Thoracic aorta (tissue), 2 donors: ENCODE measurements at regions not wholly inside any gene's neighbourhood (a gene's known extent, or its start where the extent isn't known, plus 50 kb on each side); places are given as distances from the start of the nearest gene placed in this dataset.

Experiments used
- ATAC-seq: fragments of 150-250 bp; one replicate; pipeline ENCODE4 v1.8.0; 2017; ENCODE audit warnings: low read depth; ENCODE audit not compliant: insufficient number of reproducible peaks, low FRiP score
- DNase-seq: peaks from one replicate; pipeline ENCODE4 v3.0.0-alpha.2; 2020; ENCODE audit warnings: low spot score
- H3K27ac ChIP-seq, 2 donors: fragments of 200-600 bp; sonication (generic); 1 replicate in 1 of 2; 2 replicates in 1 of 2; pipeline ENCODE4 v1.5.1; 2016; ENCODE audit warnings: mild to moderate bottlenecking in 2 of 2, moderate library complexity in 2 of 2
- H3K27me3 ChIP-seq: fragments of 200-600 bp; sonication (generic); replicated peaks from 2 replicates; pipeline ENCODE4 v1.6.0; 2016; ENCODE audit warnings: mild to moderate bottlenecking; ENCODE audit not compliant: insufficient read depth
- H3K36me3 ChIP-seq: fragments of 200-600 bp; sonication (generic); one replicate; pipeline ENCODE4 v1.5.1; 2016
- H3K4me1 ChIP-seq, 2 donors: fragments of 200-600 bp; sonication (generic); 1 replicate in 1 of 2; 2 replicates in 1 of 2; pipeline versions ENCODE4 v1.5.1 to v1.6.0; 2016; ENCODE audit warnings: low read depth in 2 of 2, mild to moderate bottlenecking in 1 of 2; ENCODE audit not compliant: control insufficient read depth in 1 of 2
- H3K4me3 ChIP-seq: fragments of 200-600 bp; sonication (generic); 2 replicates; pipeline ENCODE4 v1.5.1; 2016; ENCODE audit warnings: mild to moderate bottlenecking
- H3K9me3 ChIP-seq: fragments of 200-600 bp; sonication (generic); 2 replicates; pipeline ENCODE4 v1.5.1; 2016
- TF ChIP-seq, protein P1 (sequence below): fragments of 200-600 bp; sonication (generic); IDR thresholded peaks from one replicate; pipeline ENCODE4 v1.5.1; 2019; ENCODE audit warnings: antibody characterized with exemption

DNA sequence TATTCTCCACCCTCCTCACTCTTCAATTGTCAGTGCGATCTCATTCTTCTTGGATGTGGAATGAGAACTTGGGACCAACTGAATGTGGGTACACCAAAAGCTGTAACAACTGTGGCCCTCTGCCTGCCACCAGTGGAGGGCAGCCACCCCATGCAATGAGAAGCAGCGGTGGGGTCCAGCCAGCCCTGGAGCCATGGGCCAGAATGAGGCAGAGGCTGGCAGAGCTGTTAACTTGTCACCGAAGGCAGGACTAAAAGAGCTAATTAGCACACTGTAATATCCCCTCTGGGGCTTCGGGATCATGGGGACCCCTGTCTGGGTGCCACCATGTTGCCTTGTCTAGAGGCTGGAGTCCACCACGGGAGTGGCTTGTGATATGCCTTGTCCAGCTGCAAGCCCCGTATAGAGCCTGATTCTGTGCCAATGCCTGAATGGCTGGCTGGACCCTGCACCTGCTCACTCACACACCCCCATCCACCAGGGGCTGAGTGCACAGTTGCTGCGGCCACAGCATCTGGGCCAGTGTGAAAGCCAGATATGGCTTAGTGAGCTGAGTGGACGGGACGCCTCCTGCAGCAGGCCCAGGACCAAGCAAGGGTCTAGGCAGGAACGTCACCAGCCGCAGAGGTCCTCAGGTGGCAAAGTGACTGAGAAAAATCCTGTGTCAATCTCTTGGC, 680.5 kb downstream of the DSC3 start:
- Histone ChIP-seq H3K27me3 (no peaks in the 10 kb centered on the region), H3K9me3 (no peaks in the 10 kb centered on the region), H3K27ac (no peak overlapping the region), H3K36me3 (no peaks in the 10 kb centered on the region), H3K4me3 (no peak overlapping the region), H3K4me1 (no peaks in the 10 kb centered on the region)
- ATAC-seq (no peak), DNase-seq (no peak)
- TF ChIP-seq, protein P1, sequence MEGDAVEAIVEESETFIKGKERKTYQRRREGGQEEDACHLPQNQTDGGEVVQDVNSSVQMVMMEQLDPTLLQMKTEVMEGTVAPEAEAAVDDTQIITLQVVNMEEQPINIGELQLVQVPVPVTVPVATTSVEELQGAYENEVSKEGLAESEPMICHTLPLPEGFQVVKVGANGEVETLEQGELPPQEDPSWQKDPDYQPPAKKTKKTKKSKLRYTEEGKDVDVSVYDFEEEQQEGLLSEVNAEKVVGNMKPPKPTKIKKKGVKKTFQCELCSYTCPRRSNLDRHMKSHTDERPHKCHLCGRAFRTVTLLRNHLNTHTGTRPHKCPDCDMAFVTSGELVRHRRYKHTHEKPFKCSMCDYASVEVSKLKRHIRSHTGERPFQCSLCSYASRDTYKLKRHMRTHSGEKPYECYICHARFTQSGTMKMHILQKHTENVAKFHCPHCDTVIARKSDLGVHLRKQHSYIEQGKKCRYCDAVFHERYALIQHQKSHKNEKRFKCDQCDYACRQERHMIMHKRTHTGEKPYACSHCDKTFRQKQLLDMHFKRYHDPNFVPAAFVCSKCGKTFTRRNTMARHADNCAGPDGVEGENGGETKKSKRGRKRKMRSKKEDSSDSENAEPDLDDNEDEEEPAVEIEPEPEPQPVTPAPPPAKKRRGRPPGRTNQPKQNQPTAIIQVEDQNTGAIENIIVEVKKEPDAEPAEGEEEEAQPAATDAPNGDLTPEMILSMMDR, result no peak

DNA sequence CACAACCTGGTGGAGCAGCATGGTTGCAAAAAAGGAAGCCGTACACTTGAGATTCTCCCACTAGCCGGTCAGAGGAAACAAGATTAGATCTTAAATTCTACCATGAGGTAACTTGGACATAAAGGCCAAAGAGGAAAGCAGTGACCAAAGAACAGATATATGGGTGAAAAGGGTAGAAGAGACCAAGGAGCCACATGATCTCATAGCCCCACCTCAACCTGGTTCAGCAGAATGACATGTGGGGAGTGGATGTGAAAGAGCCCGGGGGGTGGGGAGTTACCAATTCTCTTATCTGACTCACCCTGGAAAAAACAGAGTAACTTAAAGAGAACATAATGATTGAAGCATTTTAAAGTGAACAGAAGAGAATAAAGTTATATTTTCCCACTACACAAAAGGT, 683.0 kb downstream of the DSC3 start:
- no peaks in the 10 kb centered on the region for H3K36me3 ChIP-seq
- TF ChIP-seq, protein P1, result no peak
- ATAC-seq, result no peak

DNA sequence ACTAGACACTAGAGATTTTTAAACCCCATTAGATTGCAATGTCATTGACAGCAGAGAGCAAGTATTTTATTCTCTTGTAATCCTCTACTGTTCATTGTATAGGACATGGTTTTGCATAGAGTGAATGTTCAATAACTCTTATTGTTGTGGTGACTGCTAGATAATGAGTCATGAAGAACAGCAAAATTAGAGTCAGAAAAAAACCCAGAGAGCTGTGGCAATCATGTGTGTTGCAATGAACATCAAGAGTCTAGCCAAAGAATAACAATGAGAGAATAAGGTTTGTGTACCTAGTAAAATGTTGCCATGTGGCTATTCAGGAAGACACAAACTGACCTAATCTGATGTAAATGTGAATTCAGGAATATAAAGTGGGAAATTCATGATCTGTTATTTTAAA, 684.0 kb downstream of the DSC3 start:
- Histone ChIP-seq H3K4me1 (no peaks in the 10 kb centered on the region), H3K4me3 (no peak overlapping the region), H3K9me3 (no peaks in the 10 kb centered on the region), H3K27me3 (no peaks in the 10 kb centered on the region), H3K27ac (no peak overlapping the region), H3K36me3 (no peaks in the 10 kb centered on the region)
- DNase-seq (no peak), ATAC-seq (no peak)
- TF ChIP-seq, protein P1, result no peak

More for the DNA sequence above, 683.0 kb downstream of the DSC3 start:
- Histone ChIP-seq H3K4me1 (no peaks in the 10 kb centered on the region), H3K9me3 (no peaks in the 10 kb centered on the region), H3K27ac (no peak overlapping the region), H3K4me3 (no peak overlapping the region), H3K27me3 (no peaks in the 10 kb centered on the region)
- DNase-seq, result no peak

DNA sequence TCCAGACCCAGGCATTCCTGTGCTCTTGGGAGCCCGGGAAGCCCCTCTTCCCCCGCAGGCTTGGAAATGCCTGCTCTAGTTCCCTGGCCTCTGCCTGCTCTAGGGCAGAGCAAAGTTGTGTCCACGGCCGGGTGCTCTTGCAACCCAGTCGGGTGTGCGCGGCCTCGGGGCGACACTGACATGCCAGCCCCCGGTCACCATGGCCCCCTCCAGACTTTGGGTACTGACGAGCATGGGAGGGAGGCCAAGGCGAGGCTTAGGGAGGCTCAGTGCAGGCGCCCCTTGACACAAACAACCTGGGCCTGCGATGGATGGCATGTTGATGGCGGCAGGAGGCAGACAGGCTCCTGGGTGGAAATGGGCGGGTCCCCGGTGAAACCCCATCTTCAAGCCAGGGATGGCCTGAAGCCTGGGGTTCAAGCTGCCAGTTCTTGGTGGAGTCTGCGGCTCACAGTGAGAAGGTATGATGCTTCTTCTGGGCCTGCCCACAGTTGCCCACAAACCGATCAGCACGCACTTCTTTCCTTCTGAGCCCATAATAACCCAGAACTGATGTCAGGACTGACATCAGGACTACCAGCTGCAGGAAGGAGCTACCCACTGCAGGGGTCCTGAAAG, 689.9 kb downstream of the DSC3 start:
- H3K27ac ChIP-seq, result no peak overlapping the region
- no peak for DNase-seq
- no peak for ATAC-seq
- no peaks in the 10 kb centered on the region for H3K36me3 ChIP-seq
- TF ChIP-seq, protein P1, result no peak
- H3K9me3 ChIP-seq, result no peaks in the 10 kb centered on the region
- H3K4me3 ChIP-seq, result no peak overlapping the region
- no peaks in the 10 kb centered on the region for H3K4me1 ChIP-seq
- no peaks in the 10 kb centered on the region for H3K27me3 ChIP-seq

DNA sequence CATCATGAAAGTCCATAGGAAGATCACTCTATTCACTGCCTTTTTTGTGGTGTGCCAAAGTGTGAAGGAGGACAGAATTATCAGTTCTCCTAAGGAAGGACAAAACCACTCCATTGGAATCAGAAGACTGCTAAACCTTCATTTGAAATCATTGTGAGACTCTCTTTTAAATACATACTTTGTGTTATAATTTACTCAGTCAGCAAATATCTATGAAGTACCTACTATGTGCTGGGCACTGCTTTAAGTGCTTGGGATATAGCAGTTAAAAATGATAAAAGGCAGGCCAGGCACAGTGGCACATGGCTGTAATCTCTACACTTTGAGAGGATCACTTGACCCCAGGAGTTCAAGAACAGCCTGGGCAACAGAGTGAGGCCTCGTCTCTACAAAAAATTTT, 692.3 kb downstream of the DSC3 start:
- H3K27me3 ChIP-seq, result no peaks in the 10 kb centered on the region
- no peaks in the 10 kb centered on the region for H3K36me3 ChIP-seq
- H3K9me3 ChIP-seq, result no peaks in the 10 kb centered on the region
- TF ChIP-seq, protein P1, result no peak
- H3K4me3 ChIP-seq, result no peak overlapping the region
- no peak overlapping the region for H3K27ac ChIP-seq
- DNase-seq (no peak), ATAC-seq (no peak)
- H3K4me1 ChIP-seq, result no peaks in the 10 kb centered on the region
